HFF-Myc (cell line): ENCODE measurements at regions not wholly inside any gene's neighbourhood (a gene's known extent, or its start where the extent isn't known, plus 50 kb on each side); places are given as distances from the start of the nearest gene placed in this dataset.

Experiments used
- DNase-seq: peaks from one replicate; pipeline ENCODE4 v3.0.0-alpha.2; 2011; ENCODE audit warnings: low read depth; ENCODE audit errors: extremely low read depth
- H3K4me3 ChIP-seq: replicated peaks from 2 replicates; pipeline ENCODE4 v1.5.1; 2011; ENCODE audit warnings: low read depth, mild to moderate bottlenecking, control low read depth, low read length
- TF ChIP-seq, protein P1 (sequence below): IDR thresholded peaks from 2 replicates; pipeline ENCODE4 v1.5.1; 2012; ENCODE audit warnings: mild to moderate bottlenecking, low read depth, low read length, control low read depth; ENCODE audit errors: missing control alignments

DNA sequence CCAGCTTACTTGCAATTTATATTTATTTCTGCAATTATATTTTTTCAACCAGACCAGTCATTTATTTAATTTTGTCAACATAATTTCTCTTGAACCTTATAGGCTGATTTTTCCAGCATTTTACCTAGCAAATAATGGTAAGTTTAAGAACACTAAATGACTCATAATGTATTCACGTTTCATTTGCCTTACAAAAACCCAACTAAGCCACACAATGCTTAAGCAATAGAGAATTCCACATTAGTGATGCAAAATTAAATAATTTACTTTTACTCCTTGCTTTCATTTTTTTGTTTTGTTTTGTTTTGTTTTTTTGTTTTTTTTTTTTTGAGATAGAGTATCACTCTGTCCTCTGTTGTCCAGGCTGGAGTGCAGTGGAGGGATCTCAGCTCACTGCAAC lies 110.4 kb upstream of the VRK2 start:
- no peak overlapping the region for H3K4me3 ChIP-seq
- TF ChIP-seq, protein P1, sequence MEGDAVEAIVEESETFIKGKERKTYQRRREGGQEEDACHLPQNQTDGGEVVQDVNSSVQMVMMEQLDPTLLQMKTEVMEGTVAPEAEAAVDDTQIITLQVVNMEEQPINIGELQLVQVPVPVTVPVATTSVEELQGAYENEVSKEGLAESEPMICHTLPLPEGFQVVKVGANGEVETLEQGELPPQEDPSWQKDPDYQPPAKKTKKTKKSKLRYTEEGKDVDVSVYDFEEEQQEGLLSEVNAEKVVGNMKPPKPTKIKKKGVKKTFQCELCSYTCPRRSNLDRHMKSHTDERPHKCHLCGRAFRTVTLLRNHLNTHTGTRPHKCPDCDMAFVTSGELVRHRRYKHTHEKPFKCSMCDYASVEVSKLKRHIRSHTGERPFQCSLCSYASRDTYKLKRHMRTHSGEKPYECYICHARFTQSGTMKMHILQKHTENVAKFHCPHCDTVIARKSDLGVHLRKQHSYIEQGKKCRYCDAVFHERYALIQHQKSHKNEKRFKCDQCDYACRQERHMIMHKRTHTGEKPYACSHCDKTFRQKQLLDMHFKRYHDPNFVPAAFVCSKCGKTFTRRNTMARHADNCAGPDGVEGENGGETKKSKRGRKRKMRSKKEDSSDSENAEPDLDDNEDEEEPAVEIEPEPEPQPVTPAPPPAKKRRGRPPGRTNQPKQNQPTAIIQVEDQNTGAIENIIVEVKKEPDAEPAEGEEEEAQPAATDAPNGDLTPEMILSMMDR, result no peak
- no peak for DNase-seq

DNA sequence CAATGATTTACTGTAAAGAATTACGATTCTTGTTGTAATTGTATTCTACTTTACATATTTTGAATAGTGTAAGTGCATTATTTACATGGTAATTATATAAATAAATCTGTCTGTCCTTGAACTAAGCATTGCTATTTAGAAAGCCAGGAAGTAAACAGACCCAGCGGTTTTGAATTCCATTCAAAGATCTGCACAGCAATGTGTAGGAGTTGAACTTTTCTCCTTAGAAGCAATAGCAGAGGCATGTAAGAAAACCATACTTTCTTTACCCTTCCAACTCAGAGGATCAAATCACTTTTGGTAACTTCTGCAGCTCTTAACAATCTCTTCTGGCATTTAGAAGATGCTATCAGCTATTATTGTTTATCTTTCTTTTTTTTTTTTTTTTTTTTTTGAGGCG lies 109.2 kb upstream of the VRK2 start:
- DNase-seq, result no peak
- H3K4me3 ChIP-seq, result no peak overlapping the region
- TF ChIP-seq, protein P1, result no peak

DNA sequence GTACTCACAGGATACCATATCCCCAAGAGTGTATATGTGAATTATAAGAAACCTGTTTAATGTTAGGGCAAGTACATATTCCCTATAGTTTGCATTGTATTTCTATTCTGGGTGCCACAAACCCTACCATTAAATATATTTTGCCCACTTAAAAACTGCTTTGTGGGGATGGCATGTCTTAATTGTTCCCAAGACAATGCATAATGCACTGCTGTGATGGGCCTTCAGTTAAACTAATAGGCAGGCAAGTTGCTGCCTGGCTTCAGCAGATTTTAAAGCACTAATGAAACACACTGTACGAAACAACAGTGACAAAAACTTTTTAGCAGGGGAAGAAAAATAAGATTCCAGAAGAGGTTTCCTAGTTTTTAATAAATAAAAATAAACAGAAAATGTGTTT lies 104.8 kb upstream of the VRK2 start:
- H3K4me3 ChIP-seq, result no peak overlapping the region
- no peak for DNase-seq
- TF ChIP-seq, protein P1, result no peak

DNA sequence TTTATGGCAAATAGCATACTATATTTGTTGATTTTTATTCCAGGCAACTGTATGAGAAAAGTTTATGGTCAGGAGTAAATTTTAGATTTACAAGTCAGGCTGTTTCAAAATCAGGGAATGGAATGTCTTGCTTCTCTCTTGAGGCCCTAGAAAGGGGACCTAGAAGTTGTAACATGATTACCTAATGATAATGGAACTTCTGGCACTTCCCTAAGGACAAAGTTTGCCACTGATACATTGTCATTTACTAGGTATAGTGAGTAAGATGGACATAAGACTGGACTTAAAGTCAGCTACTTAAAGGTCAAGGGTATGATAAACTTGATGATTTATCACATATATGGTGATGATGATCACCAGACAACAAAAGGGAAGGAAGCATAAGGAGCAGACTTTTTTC lies 103.3 kb upstream of the VRK2 start:
- TF ChIP-seq, protein P1, result no peak
- H3K4me3 ChIP-seq, result no peak overlapping the region
- DNase-seq, result no peak

DNA sequence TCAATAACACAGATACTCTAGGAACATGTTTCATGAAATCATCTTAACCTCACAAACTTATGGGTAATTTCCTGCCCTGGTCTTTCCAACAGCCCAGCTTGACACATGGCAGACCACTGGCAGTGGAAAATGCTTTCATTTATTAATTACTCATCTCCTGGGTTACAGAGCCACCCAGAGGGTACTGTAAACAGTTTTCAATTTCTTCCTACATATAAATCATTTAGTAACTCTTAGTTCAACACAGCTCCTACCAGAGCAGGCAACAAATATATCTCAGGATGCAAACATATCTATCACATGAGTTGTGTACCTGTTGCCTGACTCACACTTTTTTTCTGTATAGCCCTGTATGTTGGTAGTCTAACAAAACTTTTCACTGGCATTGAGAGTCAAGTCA lies 99.2 kb upstream of the VRK2 start:
- DNase-seq, result no peak
- TF ChIP-seq, protein P1, result no peak
- no peak overlapping the region for H3K4me3 ChIP-seq

DNA sequence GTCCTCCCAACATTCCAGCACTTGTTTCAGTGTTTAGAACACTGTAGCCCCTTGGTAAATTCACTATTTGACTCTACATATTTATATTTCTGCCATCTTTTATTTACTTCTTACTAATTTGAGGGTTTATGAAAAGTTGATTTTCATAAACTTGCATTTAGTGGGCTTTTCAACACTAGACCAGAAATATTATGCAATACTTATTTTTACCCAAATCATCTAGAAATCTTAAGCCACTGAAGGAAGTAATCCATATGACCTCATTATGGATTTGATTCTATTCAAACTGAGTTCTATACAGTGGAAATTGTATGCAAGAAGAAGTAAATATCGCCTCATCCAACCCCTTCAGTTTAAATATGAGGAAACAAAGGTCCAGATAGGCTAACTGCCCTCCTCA lies 92.6 kb upstream of the VRK2 start:
- no peak for DNase-seq
- TF ChIP-seq, protein P1, result no peak
- H3K4me3 ChIP-seq, result no peak overlapping the region

DNA sequence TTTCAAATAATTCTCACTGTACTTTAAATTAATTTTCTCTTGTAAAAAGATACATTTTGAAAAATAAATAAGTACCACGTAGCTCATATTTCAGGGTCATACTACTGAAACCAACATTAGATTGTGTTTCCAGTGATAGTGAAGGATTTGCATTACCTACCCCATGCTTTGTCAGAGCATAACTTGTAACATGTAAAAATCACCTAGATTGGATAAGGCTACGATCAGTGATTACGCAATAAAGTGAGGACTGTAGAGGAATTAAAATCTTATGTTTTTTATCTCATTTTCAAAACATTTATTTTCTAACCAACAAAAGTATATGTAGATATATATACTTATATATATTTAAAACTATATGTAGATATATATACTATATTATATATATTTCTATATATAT lies 89.4 kb upstream of the VRK2 start:
- DNase-seq, result no peak
- H3K4me3 ChIP-seq, result no peak overlapping the region
- TF ChIP-seq, protein P1, result no peak
